IMR-90 (cell line): ENCODE measurements at regions not wholly inside any gene's neighbourhood (a gene's known extent, or its start where the extent isn't known, plus 50 kb on each side); places are given as distances from the start of the nearest gene placed in this dataset.

Experiments
- ATAC-seq: fragments of 200-7000 bp; cut with Tn5 transposase; 2 replicates; pipeline ENCODE4 v1.9.1; 2020; ENCODE audit warnings: low read depth, mild to moderate bottlenecking, moderate library complexity
- BruUV-seq: library from RNA; stranded (reverse); fragments of 400-500 nt; replicated peaks from 2 replicates; lab custom pipeline; 2021; lab: Mats Ljungman, UMichigan
- CTCF ChIA-PET: fragments of 300-600 bp; formaldehyde crosslinking; extraction: SDS; loops from one replicate; lab custom pipeline; 2021; ENCODE audit warnings: antibody characterized with exemption; lab: Yijun Ruan, JAX
- POLR2A ChIA-PET: fragments of 300-600 bp; sonication (Branson Sonifier 250); formaldehyde crosslinking; loops from one replicate; lab custom pipeline; 2022; ENCODE audit warnings: antibody characterized with exemption; ENCODE audit not compliant: unreplicated experiment; lab: Charles Lee
- DNase-seq: peaks from one replicate; pipeline ENCODE4 v3.0.0; 2013
- H2AFZ ChIP-seq: replicated peaks from 2 replicates; pipeline ENCODE3; 2013; ENCODE audit warnings: low read length, mild to moderate bottlenecking; ENCODE audit not compliant: poor library complexity
- H2AK5ac ChIP-seq: 2 replicates; pipeline ENCODE4 v1.6.1; 2013; ENCODE audit warnings: low read depth, low read length, inconsistent platforms
- H2AK9ac ChIP-seq: replicated peaks from 2 replicates; pipeline ENCODE3; 2013; ENCODE audit warnings: mild to moderate bottlenecking, low read depth, low read length, moderate library complexity; ENCODE audit not compliant: poor library complexity
- H2BK120ac ChIP-seq: 2 replicates; pipeline ENCODE4 v1.6.1; 2013; ENCODE audit warnings: low read depth, low read length, inconsistent platforms
- H2BK15ac ChIP-seq: 3 replicates; pipeline ENCODE4 v1.6.1; 2013; ENCODE audit warnings: low read depth, low read length, inconsistent platforms
- H2BK20ac ChIP-seq: 2 replicates; pipeline ENCODE4 v1.6.1; 2013; ENCODE audit warnings: low read depth, mild to moderate bottlenecking, inconsistent platforms, low read length, moderate library complexity
- H2BK5ac ChIP-seq: 2 replicates; pipeline ENCODE4 v1.6.1; 2013; ENCODE audit warnings: mild to moderate bottlenecking, low read depth, low read length, inconsistent platforms; ENCODE audit not compliant: poor library complexity, severe bottlenecking
- H3K14ac ChIP-seq: replicated peaks from 2 replicates; pipeline ENCODE4 v1.6.1; 2013; ENCODE audit warnings: low read depth, low read length, inconsistent platforms
- H3K18ac ChIP-seq: 2 replicates; pipeline ENCODE4 v1.6.1; 2013; ENCODE audit warnings: low read depth, low read length, control low read depth
- H3K23ac ChIP-seq: 2 replicates; pipeline ENCODE4 v1.6.1; 2013; ENCODE audit warnings: low read depth, low read length, inconsistent platforms
- H3K27ac ChIP-seq: 2 replicates; pipeline ENCODE4 v1.5.1; 2013; ENCODE audit warnings: mild to moderate bottlenecking, control low read depth, low read length; ENCODE audit not compliant: insufficient read depth
- H3K27me3 ChIP-seq: 2 replicates; pipeline ENCODE4 v1.6.1; 2013; ENCODE audit warnings: low read length; ENCODE audit not compliant: control insufficient read depth, insufficient read depth
- H3K36me3 ChIP-seq: 2 replicates; pipeline ENCODE4 v1.6.1; 2013; ENCODE audit warnings: low read length, mixed read lengths; ENCODE audit not compliant: control insufficient read depth, insufficient read depth
- H3K4ac ChIP-seq: 2 replicates; pipeline ENCODE4 v1.6.1; 2013; ENCODE audit warnings: low read depth, low read length, inconsistent platforms
- H3K4me1 ChIP-seq: 2 replicates; pipeline ENCODE4 v1.6.1; 2013; ENCODE audit warnings: low read length, mixed read lengths; ENCODE audit not compliant: control insufficient read depth, insufficient read depth
- H3K4me2 ChIP-seq: 2 replicates; pipeline ENCODE4 v1.6.1; 2013; ENCODE audit warnings: low read depth, mild to moderate bottlenecking, control low read depth, low read length, moderate library complexity
- H3K4me3 ChIP-seq: 2 replicates; pipeline ENCODE4 v1.5.1; 2013; ENCODE audit warnings: low read depth, mild to moderate bottlenecking, control low read depth, low read length, moderate library complexity; ENCODE audit not compliant: insufficient read depth
- H3K56ac ChIP-seq: 2 replicates; pipeline ENCODE4 v1.6.1; 2013; ENCODE audit warnings: low read length, inconsistent platforms; ENCODE audit not compliant: insufficient read depth; ENCODE audit errors: extremely low read depth
- H3K79me1 ChIP-seq, 2 experiments: 2 replicates each; pipeline ENCODE4 v1.6.1; 2013; ENCODE audit warnings: low read length in 2 of 2, inconsistent platforms in 1 of 2, low read depth in 1 of 2
- H3K9ac ChIP-seq: 2 replicates; pipeline ENCODE4 v1.6.1; 2013; ENCODE audit warnings: low read depth, low read length, control low read depth
- H3K9me1 ChIP-seq: 2 replicates; pipeline ENCODE4 v1.6.1; 2013; ENCODE audit warnings: low read length, inconsistent platforms; ENCODE audit not compliant: insufficient read depth
- H3K9me3 ChIP-seq: 2 replicates; pipeline ENCODE4 v1.6.1; 2013; ENCODE audit warnings: low read length; ENCODE audit not compliant: control insufficient read depth, insufficient read depth
- H4K20me1 ChIP-seq: 2 replicates; pipeline ENCODE4 v1.6.1; 2013; ENCODE audit warnings: low read length, inconsistent platforms; ENCODE audit not compliant: insufficient read depth
- H4K5ac ChIP-seq: 2 replicates; pipeline ENCODE4 v1.6.1; 2013; ENCODE audit warnings: mild to moderate bottlenecking, low read depth, low read length, control low read depth
- H4K8ac ChIP-seq, 2 experiments: 2 replicates each; pipeline ENCODE4 v1.6.1; 2013; ENCODE audit warnings: low read depth in 2 of 2, low read length in 2 of 2, control low read depth in 1 of 2, inconsistent platforms in 1 of 2
- H4K91ac ChIP-seq: 2 replicates; pipeline ENCODE4 v1.6.1; 2013; ENCODE audit warnings: low read depth, low read length, inconsistent platforms; ENCODE audit not compliant: insufficient read depth
- BHLHE40 ChIP-seq: fragments of 150-350 bp; IDR thresholded peaks from 2 replicates; pipeline ENCODE4 v1.6.1; 2016; ENCODE audit warnings: mild to moderate bottlenecking, low read depth, low read length
- CEBPB ChIP-seq: IDR thresholded peaks from 2 replicates; pipeline ENCODE4 v1.6.1; 2012; ENCODE audit warnings: low read depth, low read length, improper control_type of control experiment
- CHD1 ChIP-seq: IDR thresholded peaks from 2 replicates; pipeline ENCODE4 v1.6.1; 2012; ENCODE audit warnings: low read depth, low read length, improper control_type of control experiment
- CTCF ChIP-seq: conservative IDR thresholded peaks from 2 replicates; pipeline ENCODE4 v1.5.1; 2012; ENCODE audit warnings: mild to moderate bottlenecking, low read depth, low read length, improper control_type of control experiment
- MAFK ChIP-seq: IDR thresholded peaks from 2 replicates; pipeline ENCODE4 v1.6.1; 2012; ENCODE audit warnings: low read depth, low read length, improper control_type of control experiment
- MAZ ChIP-seq: IDR thresholded peaks from 2 replicates; pipeline ENCODE4 v1.6.1; 2012; ENCODE audit warnings: low read depth, mild to moderate bottlenecking, low read length, improper control_type of control experiment, moderate library complexity, borderline replicate concordance
- MXI1 ChIP-seq: IDR thresholded peaks from 2 replicates; pipeline ENCODE4 v1.6.1; 2012; ENCODE audit warnings: low read depth, mild to moderate bottlenecking, low read length, moderate library complexity, borderline replicate concordance
- NFE2L2 ChIP-seq: fragments of 150-350 bp; IDR thresholded peaks from 2 replicates; pipeline ENCODE4 v1.6.1; 2016; ENCODE audit warnings: low read depth, mild to moderate bottlenecking, low read length
- POLR2A ChIP-seq: IDR thresholded peaks from 2 replicates; pipeline ENCODE4 v1.6.1; 2012; ENCODE audit warnings: mild to moderate bottlenecking, low read depth, low read length
- RAD21 ChIP-seq: IDR thresholded peaks from 2 replicates; pipeline ENCODE4 v1.6.1; 2012; ENCODE audit warnings: low read length, improper control_type of control experiment
- RCOR1 ChIP-seq: IDR thresholded peaks from 2 replicates; pipeline ENCODE4 v1.6.1; 2012; ENCODE audit warnings: mild to moderate bottlenecking, low read length, improper control_type of control experiment; ENCODE audit not compliant: insufficient replicate concordance
- RFX5 ChIP-seq: IDR thresholded peaks from 2 replicates; pipeline ENCODE4 v1.8.0; 2012; ENCODE audit warnings: low read depth, mild to moderate bottlenecking, low read length, moderate library complexity
- SMC3 ChIP-seq: fragments of 150-350 bp; IDR thresholded peaks from 2 replicates; pipeline ENCODE4 v1.6.1; 2016; ENCODE audit warnings: low read depth, mild to moderate bottlenecking, antibody characterized with exemption, low read length, moderate library complexity
- USF2 ChIP-seq: fragments of 150-350 bp; IDR thresholded peaks from 2 replicates; pipeline ENCODE4 v1.6.1; 2017; ENCODE audit warnings: mild to moderate bottlenecking, antibody characterized with exemption, low read length, low read depth
- WGBS, 2 experiments: methylation state at CpG; one replicate each; pipeline versions ENCODE4 v1.1.5 to v1.1.7; 2013; ENCODE audit warnings: missing lambda C conversion rate in 2 of 2; ENCODE audit not compliant: insufficient read length in 1 of 2; ENCODE audit errors: extremely low coverage in 2 of 2; 5-methylcytosine and 5-hydroxymethylcytosine counted together
- dilution Hi-C: fragments of 300-500 bp; cut with HindIII; formaldehyde crosslinking; loops from one replicate; pipeline ENCODE4 v1.14.3; 2018; ENCODE audit warnings: low sequenced_read_pairs; ENCODE audit not compliant: unreplicated experiment
- in situ Hi-C: fragments of 300-500 bp; cut with MboI; formaldehyde crosslinking; loops from 3 replicates; pipeline ENCODE4 v1.14.3; 2019; ENCODE audit warnings: low sequenced_read_pairs, inconsistent platforms, mixed read lengths
- intact Hi-C: fragments of 100-400 bp; cut with micrococcal nuclease; formaldehyde crosslinking; loops from 2 replicates; pipeline ENCODE4 v1.10.0; 2022
- TF ChIP-seq, protein P1 (sequence below): fragments of 150-350 bp; IDR thresholded peaks from 2 replicates; pipeline ENCODE4 v1.6.1; 2016; ENCODE audit warnings: low read depth, mild to moderate bottlenecking, low read length, moderate library complexity, borderline replicate concordance

GRCh38 chr4:143084566-143084965 lies 100.2 kb upstream of the USP38 start:
- Histone ChIP-seq H2BK5ac (no peak overlapping the region), H3K9me1 (no peaks in the 10 kb centered on the region), H3K27me3 (no peaks in the 10 kb centered on the region), H2AK5ac (no peak overlapping the region), H4K20me1 (no peaks in the 10 kb centered on the region), H3K36me3 (no peaks in the 10 kb centered on the region), H3K14ac (no peak overlapping the region), H3K4me2 (no peak overlapping the region), H3K4me3 (no peak overlapping the region), H3K4ac (no peak overlapping the region), H3K4me1 (no peaks in the 10 kb centered on the region), H4K5ac (no peak overlapping the region), H4K91ac (no peak overlapping the region), H3K9me3 (no peaks in the 10 kb centered on the region), H2AK9ac (no peak overlapping the region), H4K8ac (no peak overlapping the region), H2BK20ac (no peak overlapping the region), H2AFZ (no peak overlapping the region), H3K27ac (no peak overlapping the region), H3K9ac (no peak overlapping the region), H3K18ac (no peak overlapping the region), H2BK120ac (no peak overlapping the region), H3K79me1 (no peaks in the 10 kb centered on the region), H2BK15ac (no peak overlapping the region), H3K23ac (no peak overlapping the region), H3K56ac (no peak overlapping the region)
- in situ Hi-C loops, result loop anchor here (25.0 kb wide), 1 partner anchor 1922 kb away; no protein-coding TSS in a partner anchor
- ATAC-seq (no peak), DNase-seq (no peak)
- ChIA-PET POLR2A (interaction anchor here (0.6 kb wide), 1 partner anchor 58 kb away, joined by 3 read pairs; no protein-coding TSS in a partner anchor), CTCF (interaction anchor here (0.9 to 1.3 kb wide), 2 partner anchors 67 to 101 kb away, joined by 3 to 4 read pairs; no protein-coding TSS in a partner anchor)
- WGBS, 2 experiments, result no CpG with 5 or more reads among the region's 1 CpG
- intact Hi-C loops, result loop anchor here (2.0 kb wide), 2 partner anchors 100 to 958 kb away; no protein-coding TSS in a partner anchor
- TF ChIP-seq CEBPB (no peak), RCOR1 (no peak), MXI1 (no peak), RAD21 (no peak), NFE2L2 (no peak), RFX5 (no peak), CTCF (no peak), BHLHE40 (no peak), USF2 (no peak), MAFK (no peak), CHD1 (no peak), POLR2A (no peak), SMC3 (no peak), MAZ (no peak)
- TF ChIP-seq, protein P1, sequence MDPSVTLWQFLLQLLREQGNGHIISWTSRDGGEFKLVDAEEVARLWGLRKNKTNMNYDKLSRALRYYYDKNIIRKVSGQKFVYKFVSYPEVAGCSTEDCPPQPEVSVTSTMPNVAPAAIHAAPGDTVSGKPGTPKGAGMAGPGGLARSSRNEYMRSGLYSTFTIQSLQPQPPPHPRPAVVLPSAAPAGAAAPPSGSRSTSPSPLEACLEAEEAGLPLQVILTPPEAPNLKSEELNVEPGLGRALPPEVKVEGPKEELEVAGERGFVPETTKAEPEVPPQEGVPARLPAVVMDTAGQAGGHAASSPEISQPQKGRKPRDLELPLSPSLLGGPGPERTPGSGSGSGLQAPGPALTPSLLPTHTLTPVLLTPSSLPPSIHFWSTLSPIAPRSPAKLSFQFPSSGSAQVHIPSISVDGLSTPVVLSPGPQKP, result no peak
- no TSS peak for BruUV-seq
- dilution Hi-C loops, result no loop called here
